Osteocyte (in vitro differentiated cells): ENCODE measurements at regions not wholly inside any gene's neighbourhood (a gene's known extent, or its start where the extent isn't known, plus 50 kb on each side); places are given as distances from the start of the nearest gene placed in this dataset.

Experiments used
- DNase-seq: peaks from one replicate; pipeline ENCODE4 v3.0.0; 2021; ENCODE audit warnings: mixed read lengths; ENCODE audit not compliant: unreplicated experiment; ENCODE audit errors: extremely low spot score
- H3K27ac Mint-ChIP-seq: one replicate; pipeline ENCODE4 v1.8.0; 2021; ENCODE audit warnings: mild to moderate bottlenecking, mixed read lengths; ENCODE audit not compliant: unreplicated experiment
- H3K27me3 Mint-ChIP-seq: one replicate; pipeline ENCODE4 v1.8.0; 2021; ENCODE audit warnings: mixed read lengths; ENCODE audit not compliant: unreplicated experiment
- H3K36me3 Mint-ChIP-seq: one replicate; pipeline ENCODE4 v1.8.0; 2021; ENCODE audit warnings: mixed read lengths; ENCODE audit not compliant: unreplicated experiment
- H3K4me1 Mint-ChIP-seq: one replicate; pipeline ENCODE4 v1.8.0; 2021; ENCODE audit warnings: mixed read lengths; ENCODE audit not compliant: unreplicated experiment
- H3K4me3 Mint-ChIP-seq: one replicate; pipeline ENCODE4 v1.8.0; 2021; ENCODE audit warnings: mild to moderate bottlenecking, moderate library complexity, mixed read lengths; ENCODE audit not compliant: unreplicated experiment
- H3K9me3 Mint-ChIP-seq: one replicate; pipeline ENCODE4 v1.8.0; 2021; ENCODE audit warnings: mixed read lengths; ENCODE audit not compliant: unreplicated experiment
- CTCF ChIP-seq: fragments of 200-600 bp; sonication (generic); IDR thresholded peaks from 2 replicates; pipeline ENCODE4 v1.5.0; 2021; ENCODE audit warnings: antibody characterized with exemption, mild to moderate bottlenecking, moderate library complexity

GRCh38 chr2:217178341-217178740, 318.5 kb upstream of the TNP1 start:
- no peak for DNase-seq
- TF ChIP-seq CTCF: no peak
- peaks cover 25% of the 10 kb centered on the region for H3K9me3 Mint-ChIP-seq
- no peaks in the 10 kb centered on the region for H3K27me3 Mint-ChIP-seq
- H3K4me3 Mint-ChIP-seq: no peak overlapping the region
- no peak overlapping the region for H3K27ac Mint-ChIP-seq
- H3K4me1 Mint-ChIP-seq: peaks cover 6% of the 10 kb centered on the region
- no peaks in the 10 kb centered on the region for H3K36me3 Mint-ChIP-seq

GRCh38 chr2:217177720-217178119, 317.9 kb upstream of the TNP1 start:
- no peak for DNase-seq
- Mint-ChIP-seq H3K4me3 (no peak overlapping the region), H3K27me3 (no peaks in the 10 kb centered on the region), H3K4me1 (peaks cover 6% of the 10 kb centered on the region), H3K36me3 (no peaks in the 10 kb centered on the region), H3K27ac (no peak overlapping the region), H3K9me3 (peaks cover 25% of the 10 kb centered on the region)
- no peak for TF ChIP-seq CTCF

- Mint-ChIP-seq H3K4me1 (no peaks in the 10 kb centered on the region), H3K4me3 (no peak overlapping the region), H3K27ac (no peak overlapping the region), H3K36me3 (no peaks in the 10 kb centered on the region), H3K9me3 (peaks cover 24% of the 10 kb centered on the region), H3K27me3 (no peaks in the 10 kb centered on the region)
- no peak for TF ChIP-seq CTCF
- DNase-seq: no peak
These were observed 312.0 kb upstream of the TNP1 start for GRCh38 chr2:217171874-217172273.

- Mint-ChIP-seq H3K27me3 (no peaks in the 10 kb centered on the region), H3K4me3 (no peak overlapping the region)
These were observed 308.6 kb upstream of the TNP1 start for GRCh38 chr2:217168496-217168895.

GRCh38 chr2:217167531-217167930, 307.7 kb upstream of the TNP1 start:
- no peak for DNase-seq
- H3K4me1 Mint-ChIP-seq: peaks cover 10% of the 10 kb centered on the region
- no peak for TF ChIP-seq CTCF
- H3K9me3 Mint-ChIP-seq: peaks cover 8% of the 10 kb centered on the region
- H3K27me3 Mint-ChIP-seq: no peaks in the 10 kb centered on the region
- H3K27ac Mint-ChIP-seq: no peak overlapping the region
- H3K36me3 Mint-ChIP-seq: no peaks in the 10 kb centered on the region
- H3K4me3 Mint-ChIP-seq: no peak overlapping the region

More at GRCh38 chr2:217168496-217168895, 308.6 kb upstream of the TNP1 start:
- DNase-seq: no peak
- Mint-ChIP-seq H3K27ac (no peak overlapping the region), H3K36me3 (no peaks in the 10 kb centered on the region), H3K4me1 (peaks cover 5% of the 10 kb centered on the region), H3K9me3 (peaks cover 8% of the 10 kb centered on the region)
- TF ChIP-seq CTCF: no peak
